ENCODE measurements at regions not wholly inside any gene's neighbourhood (a gene's known extent, or its start where the extent isn't known, plus 50 kb on each side); places are given as distances from the start of the nearest gene placed in this dataset.

GRCh38 chr6:114785235-114786127 lies 442.7 kb upstream of the HS3ST5 start:
- peak; percentile 6 for DNase-seq (ENCODE audit: low read depth)

DNA sequence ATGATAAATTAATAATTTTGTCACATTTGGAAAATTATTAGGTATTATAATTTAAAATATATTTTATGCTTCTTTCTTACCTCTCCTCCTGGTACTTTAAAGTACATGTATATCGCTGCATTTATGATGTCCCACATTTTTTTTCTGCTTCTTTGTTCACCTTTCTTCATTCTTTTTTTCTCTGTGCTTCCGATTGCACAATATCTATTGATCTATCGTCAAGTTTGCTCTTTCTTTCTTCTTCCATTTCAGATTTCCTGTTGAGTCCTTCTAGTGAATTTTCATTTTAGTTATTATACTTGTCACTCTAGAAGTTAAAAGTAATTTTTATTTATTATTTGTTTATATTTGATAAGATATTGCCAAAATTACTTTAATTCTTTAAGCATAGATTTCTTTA lies 441.0 kb upstream of the HS3ST5 start:
- no peak for DNase-seq (ENCODE audit: low read depth)

DNA sequence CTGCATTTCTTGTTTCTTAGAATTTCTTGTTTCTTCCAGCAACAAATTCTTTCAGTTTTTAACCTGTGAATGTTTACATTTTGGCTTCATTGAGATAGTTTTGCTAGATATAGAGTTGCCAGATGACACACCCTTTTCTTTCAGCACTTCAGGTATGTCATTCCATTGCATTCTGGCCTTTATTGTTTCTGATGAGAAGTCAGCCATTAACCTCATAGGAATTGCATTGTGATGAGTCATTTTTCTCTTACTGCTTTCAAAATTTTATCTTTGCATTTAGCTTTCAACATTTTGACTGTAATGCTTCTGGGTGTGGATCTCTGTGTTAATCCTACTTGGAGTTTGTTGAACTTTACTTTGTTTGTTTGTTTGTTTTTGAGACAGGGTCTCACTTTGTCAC lies 440.3 kb upstream of the HS3ST5 start:
- peak; percentile 6 for DNase-seq (ENCODE audit: low read depth)

DNA sequence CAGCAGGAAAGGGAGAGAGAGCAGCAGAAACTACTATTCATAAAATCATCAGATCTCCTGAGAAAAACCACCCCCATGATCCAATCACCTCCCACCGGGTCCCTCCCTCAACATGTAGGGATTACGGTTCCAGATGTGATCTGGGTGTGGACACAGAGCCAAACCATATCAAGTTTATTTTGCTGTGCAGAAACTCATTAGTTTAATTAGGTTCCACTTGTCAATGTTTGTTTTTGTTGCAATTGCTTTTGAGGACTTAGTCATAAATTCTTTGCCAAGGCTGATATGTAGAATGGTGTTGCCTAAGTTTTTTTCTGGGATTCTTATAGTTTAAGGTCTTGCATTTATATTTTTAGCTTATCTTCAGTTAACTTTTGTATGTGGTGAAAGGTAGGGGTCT lies 422.0 kb upstream of the HS3ST5 start:
- no peak for DNase-seq (ENCODE audit: low read depth)

DNA sequence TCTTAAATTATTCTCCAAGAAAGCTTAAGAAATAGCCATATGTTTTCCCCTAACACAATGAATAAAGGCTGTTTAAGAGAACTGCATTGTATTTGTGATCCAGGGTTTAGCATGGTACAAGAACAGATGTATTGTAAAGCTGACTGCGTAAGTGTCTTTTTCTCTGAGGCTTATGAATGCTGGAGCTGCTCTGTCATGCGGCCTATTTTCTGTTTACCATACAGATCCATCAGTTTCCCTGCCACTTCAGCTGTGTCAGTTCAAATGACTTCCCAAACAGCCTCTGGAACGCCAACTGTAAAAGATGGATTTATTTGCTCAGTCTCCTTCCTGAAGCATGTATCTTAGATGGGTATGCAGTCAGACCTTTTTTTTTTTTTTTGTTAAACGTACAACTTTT lies 419.3 kb upstream of the HS3ST5 start:
- no peak for DNase-seq (ENCODE audit: low read depth)

- DNase-seq (ENCODE audit: low read depth) = peak; percentile 45
Observed at GRCh38 chr6:114747995-114748625, 405.3 kb upstream of the HS3ST5 start.

- DNase-seq (ENCODE audit: low read depth) = no peak
Observed at GRCh38 chr6:114740547-114740946, 397.7 kb upstream of the HS3ST5 start.

DNA sequence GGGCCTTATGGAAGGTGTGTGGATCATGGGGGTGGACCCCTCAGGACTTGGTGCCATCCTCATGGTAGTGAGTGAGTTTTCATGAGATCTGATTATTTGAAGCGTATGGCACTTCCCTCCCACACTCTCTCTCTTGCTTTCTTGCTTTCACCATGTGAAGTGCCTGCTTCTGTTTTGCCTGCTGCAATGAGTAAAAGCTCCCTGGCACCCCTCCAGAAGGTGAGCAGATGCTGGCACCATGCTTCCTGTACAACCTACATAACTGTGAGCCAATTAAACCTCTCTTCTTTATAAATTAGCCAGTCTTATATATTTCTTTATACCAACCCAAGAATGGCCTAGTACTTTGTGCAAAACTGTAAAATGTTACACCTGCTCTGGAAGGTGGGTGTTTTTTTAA lies 396.8 kb upstream of the HS3ST5 start:
- DNase-seq (ENCODE audit: low read depth) = no peak

DNA sequence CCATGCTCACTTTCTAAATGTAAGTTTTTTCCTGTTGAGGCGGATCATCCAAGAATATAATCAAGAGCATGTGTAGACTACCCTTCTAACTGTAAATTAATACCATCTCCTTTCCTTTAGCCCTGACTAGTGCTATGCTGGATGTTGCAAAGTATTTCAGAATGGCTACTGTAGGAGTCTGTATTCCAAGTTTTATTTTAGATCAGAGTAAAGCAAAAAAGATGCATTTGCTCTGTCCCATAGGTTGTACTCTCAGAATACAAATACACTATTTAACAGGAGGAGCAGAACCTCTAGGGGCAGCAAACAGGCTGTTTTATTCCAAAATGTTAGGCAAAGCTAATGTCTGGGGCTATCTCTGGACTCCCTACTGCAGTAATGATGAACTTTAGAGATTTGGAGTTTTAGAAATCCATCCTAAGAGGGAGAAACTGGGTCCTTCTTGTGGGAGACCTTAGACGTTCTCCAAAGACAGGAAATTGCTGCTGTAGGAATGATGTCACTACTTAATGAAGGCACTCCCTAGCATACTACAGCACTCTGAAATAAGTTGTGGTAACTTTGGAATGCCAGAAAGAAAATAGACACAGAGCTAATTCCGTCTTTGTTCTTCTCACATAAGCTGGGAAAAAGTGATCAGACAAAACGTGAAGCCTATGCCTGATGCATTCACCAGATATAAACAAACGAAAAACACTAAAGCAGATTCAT lies 392.4 kb upstream of the HS3ST5 start:
- DNase-seq (ENCODE audit: low read depth) = peak; percentile 28

DNA sequence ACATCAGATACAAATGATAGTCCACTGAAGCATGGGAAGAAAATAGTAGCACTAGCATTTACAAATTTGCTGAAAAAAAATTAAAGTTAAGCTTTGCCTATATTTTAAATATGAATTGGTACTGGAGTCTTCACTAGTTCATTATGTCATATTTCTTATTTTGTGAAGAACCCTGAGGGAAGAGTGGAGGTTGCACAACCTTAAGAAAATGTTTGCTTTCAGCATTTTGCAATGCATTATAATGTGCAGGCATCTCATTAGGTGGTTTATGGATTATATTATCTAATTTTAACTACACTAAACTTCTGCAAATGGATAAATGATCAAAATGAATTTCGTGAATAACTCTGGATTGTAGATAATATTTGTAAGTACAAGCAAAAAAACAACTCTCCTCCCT lies 390.8 kb upstream of the HS3ST5 start:
- no peak for DNase-seq (ENCODE audit: low read depth)

GRCh38 chr6:114718716-114719270 lies 376.0 kb upstream of the HS3ST5 start:
- DNase-seq (ENCODE audit: low read depth) = no peak

DNA sequence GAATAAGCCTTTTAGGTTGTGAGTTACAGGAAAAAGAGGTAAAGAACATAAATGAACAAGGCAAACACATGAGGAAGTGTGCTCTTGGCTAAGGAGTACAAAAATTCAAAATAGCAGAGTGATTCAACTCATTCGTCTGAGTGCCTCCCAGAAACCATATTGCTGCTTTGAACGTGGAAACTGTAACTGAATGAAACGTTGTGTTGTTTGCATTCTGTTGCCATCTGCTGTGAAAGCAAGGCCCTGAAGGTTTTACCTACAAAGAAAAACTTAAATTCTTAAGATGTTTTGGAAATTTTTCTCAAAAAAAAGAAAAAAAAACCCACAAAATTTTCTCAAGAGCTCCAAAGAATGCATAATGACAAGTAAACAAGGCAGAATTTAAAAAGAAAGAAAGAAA lies 375.4 kb upstream of the HS3ST5 start:
- no peak for DNase-seq (ENCODE audit: low read depth)

DNA sequence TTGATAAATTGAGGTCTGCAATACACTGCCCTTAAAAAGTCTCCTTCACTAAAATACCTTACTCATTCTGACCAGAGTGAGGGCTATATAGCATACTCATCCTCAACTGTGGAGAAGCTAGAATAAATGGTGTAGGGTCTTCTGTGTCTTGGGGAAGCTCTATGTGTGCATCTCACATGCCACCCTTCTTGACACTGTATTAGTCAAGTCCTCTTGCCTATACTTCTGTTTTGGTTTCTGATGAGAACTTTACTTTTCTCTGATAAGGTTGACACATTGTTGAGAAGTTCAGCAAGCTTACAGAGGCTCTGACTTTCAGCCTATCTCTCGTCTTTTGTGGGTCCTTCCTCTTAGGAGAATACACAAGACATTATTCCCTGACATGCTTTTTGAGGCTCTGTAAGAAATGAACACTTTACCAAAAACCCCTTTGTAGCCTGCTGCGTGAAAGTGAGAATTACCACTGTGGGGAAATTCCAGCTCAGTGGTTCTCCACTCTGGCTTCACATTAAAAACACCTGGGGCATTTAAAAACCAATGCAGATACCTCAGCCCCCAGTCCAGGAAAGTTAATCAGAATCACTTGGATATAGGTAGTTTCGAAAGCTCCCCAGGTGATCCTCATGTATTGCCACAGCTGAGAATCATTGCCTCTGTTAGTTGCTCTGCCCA lies 372.1 kb upstream of the HS3ST5 start:
- DNase-seq (ENCODE audit: low read depth) = no peak

GRCh38 chr6:114713690-114714089 lies 370.9 kb upstream of the HS3ST5 start:
- DNase-seq (ENCODE audit: low read depth) = no peak

GRCh38 chr6:114712129-114712662 lies 369.4 kb upstream of the HS3ST5 start:
- DNase-seq (ENCODE audit: low read depth) = no peak

DNA sequence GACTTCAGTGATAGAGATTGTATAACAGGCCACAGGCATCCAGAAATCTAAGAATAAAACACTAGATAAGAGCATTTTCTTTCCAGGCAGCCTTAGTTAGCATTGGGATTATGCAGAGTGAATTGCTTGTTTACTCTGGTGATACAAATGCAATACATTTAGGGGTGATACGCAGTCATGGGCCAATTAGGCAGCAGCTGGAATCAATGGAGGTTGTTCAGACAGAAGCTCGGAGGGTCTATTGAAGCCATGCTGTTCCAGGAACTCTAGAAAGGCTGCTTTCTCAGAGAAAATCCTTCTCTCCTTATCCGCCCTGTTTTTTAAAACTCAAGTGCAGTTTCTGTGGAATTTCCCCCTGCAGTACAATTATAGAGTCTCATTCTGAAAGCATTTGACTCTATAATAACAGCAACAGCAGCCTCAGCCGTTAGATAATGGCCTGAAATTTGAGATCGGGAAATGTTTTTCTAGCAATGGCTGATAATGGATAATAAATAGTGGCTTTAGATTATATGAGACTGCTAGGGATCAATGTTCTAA lies 364.3 kb upstream of the HS3ST5 start:
- DNase-seq (ENCODE audit: low read depth) = no peak

- DNase-seq (ENCODE audit: low read depth) = no peak
Observed at GRCh38 chr6:114690625-114691024, 347.8 kb upstream of the HS3ST5 start.

GRCh38 chr6:114659513-114659912 lies 316.7 kb upstream of the HS3ST5 start:
- no peak for DNase-seq (ENCODE audit: low read depth)

DNA sequence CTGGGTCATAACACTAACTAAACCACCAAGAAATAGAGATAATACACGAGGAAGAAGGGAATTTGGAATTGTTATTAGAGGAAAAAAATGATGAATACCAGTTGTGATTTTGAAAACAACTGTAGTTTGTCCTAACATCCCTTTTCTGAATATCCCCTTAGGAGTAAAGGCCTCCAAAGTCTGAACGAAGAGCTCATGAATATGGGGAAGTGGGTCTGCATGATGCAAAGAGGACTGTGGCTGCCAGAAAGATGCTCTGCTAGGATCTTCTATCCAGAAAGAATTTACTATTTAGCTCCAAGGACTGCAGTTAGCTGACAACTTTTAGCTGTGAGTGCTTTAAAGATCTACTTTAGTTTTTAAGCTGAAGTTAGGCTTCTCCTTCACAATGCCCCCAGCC lies 308.8 kb upstream of the HS3ST5 start:
- no peak for DNase-seq (ENCODE audit: low read depth)

DNA sequence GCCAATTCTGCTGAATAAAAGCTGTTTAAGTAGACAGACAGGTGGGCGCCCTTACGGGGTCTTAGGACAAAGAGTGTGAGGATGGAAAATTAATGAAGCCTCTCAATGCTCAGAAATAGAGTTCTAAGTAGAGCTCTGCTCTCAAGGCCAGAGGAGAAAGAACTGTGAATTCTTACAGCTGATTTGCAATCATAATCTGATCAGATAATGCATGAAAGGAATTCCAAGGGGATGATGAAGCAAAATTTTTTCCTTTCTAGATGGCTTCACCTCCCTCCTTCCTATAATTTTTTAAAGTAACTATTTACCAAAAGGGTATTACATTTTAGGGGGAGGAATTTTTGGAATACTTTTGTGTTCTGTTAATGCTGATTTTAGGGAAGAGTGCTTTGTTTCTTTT lies 308.1 kb upstream of the HS3ST5 start:
- peak; percentile 38 for DNase-seq (ENCODE audit: low read depth)

- DNase-seq (ENCODE audit: low read depth) = no peak
Observed at GRCh38 chr6:114649298-114649697, 306.5 kb upstream of the HS3ST5 start.

- no peak for DNase-seq (ENCODE audit: low read depth)
Observed at GRCh38 chr6:114648847-114649246, 306.0 kb upstream of the HS3ST5 start.
